Neural progenitor cell (in vitro differentiated cells): ENCODE measurements at regions not wholly inside any gene's neighbourhood (a gene's known extent, or its start where the extent isn't known, plus 50 kb on each side); places are given as distances from the start of the nearest gene placed in this dataset.

Experiments
- EZH2 ChIP-seq: fragments of 200-600 bp; sonication (generic); IDR thresholded peaks from 2 replicates; pipeline ENCODE4 v1.6.1; 2017; ENCODE audit warnings: antibody characterized with exemption, mild to moderate bottlenecking, moderate library complexity
- EZH2phosphoT487 ChIP-seq: fragments of 200-600 bp; sonication (generic); IDR thresholded peaks from 2 replicates; pipeline ENCODE4 v1.6.1; 2017; ENCODE audit warnings: antibody characterized with exemption
- TF ChIP-seq, protein P1 (sequence below): fragments of 200-600 bp; sonication (generic); IDR thresholded peaks from 2 replicates; pipeline ENCODE4 v1.5.1; 2017; ENCODE audit warnings: antibody characterized with exemption, mild to moderate bottlenecking

DNA sequence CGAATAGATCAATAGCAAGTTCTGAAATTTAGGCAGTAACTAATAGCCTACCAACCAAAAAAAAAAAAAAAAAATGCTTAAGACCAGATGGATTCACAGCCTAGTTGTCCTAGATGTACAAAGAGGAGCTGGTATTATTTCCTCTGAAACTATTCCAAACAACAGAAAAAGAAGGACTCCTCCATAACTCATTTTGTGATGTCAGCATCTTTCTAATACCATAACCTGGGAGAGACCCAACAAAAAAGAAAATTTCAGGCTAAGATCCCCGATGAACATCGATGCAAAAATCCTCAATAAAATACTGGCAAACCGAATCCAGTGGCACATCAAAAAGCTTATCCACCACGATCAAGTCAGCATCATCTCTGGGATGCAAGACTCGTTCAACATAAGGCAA lies 1557.9 kb downstream of the C4orf33 start:
- TF ChIP-seq EZH2 (no peak), EZH2phosphoT487 (no peak)
- TF ChIP-seq, protein P1, sequence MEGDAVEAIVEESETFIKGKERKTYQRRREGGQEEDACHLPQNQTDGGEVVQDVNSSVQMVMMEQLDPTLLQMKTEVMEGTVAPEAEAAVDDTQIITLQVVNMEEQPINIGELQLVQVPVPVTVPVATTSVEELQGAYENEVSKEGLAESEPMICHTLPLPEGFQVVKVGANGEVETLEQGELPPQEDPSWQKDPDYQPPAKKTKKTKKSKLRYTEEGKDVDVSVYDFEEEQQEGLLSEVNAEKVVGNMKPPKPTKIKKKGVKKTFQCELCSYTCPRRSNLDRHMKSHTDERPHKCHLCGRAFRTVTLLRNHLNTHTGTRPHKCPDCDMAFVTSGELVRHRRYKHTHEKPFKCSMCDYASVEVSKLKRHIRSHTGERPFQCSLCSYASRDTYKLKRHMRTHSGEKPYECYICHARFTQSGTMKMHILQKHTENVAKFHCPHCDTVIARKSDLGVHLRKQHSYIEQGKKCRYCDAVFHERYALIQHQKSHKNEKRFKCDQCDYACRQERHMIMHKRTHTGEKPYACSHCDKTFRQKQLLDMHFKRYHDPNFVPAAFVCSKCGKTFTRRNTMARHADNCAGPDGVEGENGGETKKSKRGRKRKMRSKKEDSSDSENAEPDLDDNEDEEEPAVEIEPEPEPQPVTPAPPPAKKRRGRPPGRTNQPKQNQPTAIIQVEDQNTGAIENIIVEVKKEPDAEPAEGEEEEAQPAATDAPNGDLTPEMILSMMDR, result no peak
